ENCODE measurements at regions not wholly inside any gene's neighbourhood (a gene's known extent, or its start where the extent isn't known, plus 50 kb on each side); places are given as distances from the start of the nearest gene placed in this dataset.
A peak's percentile ranks its signal among the peaks of the same experiment; 100 is the strongest.

DNA sequence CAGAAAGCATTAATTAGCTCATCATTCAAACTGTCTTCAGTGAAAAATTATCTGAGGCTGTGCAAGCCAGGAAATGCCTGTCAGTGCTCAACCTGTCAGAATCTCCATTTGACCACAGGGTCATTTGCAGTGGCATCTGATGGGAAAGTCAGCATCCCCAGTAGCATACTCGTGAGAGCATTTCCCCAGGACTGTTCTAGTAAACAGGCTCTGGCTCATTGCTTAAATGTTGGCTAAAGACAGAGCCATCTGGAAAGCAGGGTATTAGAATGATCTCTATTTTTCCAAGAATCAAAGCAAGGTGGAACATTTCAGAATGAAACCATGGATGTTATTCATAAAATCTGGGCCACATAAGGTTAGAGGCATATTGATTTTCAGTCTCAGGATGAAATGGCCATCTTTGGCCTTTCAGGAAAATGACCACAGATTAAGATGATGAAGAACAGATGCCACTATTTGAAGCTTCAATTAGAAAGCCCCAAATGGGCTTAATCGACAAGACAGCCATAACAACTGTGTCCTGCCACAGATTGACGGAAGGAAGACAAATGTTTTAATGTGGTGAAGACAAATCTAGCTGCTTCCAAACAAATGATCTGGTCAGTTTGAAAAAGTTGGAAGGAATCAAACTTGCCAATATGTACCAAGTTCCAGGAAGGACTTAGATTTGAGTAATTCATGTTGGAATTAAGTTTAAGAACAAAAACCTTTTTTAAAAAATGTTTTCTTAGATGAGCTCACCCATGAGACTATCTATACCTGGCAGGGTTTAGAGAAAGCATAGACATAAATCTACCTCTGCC lies 94.0 kb upstream of the FAR2 start:
- WGBS (ENCODE audit: insufficient coverage, low coverage, low lambda C conversion rate, missing lambda C conversion rate): 51% methylated on average over 3 of the region's 3 CpGs

DNA sequence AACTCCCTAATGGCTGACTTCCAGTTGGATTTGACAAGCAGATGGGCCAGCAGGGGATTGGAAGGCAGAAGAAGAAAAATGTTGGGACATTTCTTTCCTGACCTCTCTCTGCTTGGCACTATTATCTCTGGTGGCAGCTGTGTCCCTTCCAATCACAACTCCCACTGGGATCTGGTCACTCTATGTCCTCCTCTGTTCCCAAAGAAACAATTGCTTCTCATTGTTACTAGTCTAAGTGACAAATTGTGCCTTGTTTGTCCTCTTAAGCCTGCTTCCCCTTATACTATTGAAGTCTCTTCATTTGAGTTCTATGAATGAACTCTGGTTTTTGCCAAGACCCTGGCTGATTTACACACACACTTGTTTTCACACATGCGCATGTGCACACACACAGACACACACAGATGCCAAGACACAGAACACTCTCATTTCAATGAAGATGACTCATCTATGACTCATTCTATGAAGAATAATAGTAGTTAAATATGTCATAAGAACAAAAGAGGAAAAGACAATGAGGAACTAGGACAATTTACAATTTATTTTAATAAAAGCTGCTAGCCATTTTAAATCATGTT lies 83.0 kb upstream of the FAR2 start:
- Histone ChIP-seq H3K36me3 (no peaks in the 10 kb centered on the region), H3K4me1 (no peaks in the 10 kb centered on the region), H3K4me3 (no peak overlapping the region), H3K27ac (no peak overlapping the region), H3K27me3 (no peaks in the 10 kb centered on the region), H3K9me3 (no peaks in the 10 kb centered on the region)
- TF ChIP-seq, protein P1, sequence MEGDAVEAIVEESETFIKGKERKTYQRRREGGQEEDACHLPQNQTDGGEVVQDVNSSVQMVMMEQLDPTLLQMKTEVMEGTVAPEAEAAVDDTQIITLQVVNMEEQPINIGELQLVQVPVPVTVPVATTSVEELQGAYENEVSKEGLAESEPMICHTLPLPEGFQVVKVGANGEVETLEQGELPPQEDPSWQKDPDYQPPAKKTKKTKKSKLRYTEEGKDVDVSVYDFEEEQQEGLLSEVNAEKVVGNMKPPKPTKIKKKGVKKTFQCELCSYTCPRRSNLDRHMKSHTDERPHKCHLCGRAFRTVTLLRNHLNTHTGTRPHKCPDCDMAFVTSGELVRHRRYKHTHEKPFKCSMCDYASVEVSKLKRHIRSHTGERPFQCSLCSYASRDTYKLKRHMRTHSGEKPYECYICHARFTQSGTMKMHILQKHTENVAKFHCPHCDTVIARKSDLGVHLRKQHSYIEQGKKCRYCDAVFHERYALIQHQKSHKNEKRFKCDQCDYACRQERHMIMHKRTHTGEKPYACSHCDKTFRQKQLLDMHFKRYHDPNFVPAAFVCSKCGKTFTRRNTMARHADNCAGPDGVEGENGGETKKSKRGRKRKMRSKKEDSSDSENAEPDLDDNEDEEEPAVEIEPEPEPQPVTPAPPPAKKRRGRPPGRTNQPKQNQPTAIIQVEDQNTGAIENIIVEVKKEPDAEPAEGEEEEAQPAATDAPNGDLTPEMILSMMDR (IDR thresholded peaks at IDR 0.05): no peak
- no peak for TF ChIP-seq POLR2A (IDR thresholded peaks at IDR 0.05)
- intact Hi-C loops (cut with DNase I): no loop called here
- ATAC-seq (peak in 1 of 4 donors; percentile 18), DNase-seq (no peak)
- WGBS (ENCODE audit: insufficient coverage, low coverage, low lambda C conversion rate, missing lambda C conversion rate): 76% methylated on average over 1 of the region's 1 CpG

More for the DNA sequence above, 94.0 kb upstream of the FAR2 start:
- Histone ChIP-seq H3K27me3 (no peaks in the 10 kb centered on the region), H3K4me3 (no peak overlapping the region), H3K9me3 (no peaks in the 10 kb centered on the region), H3K36me3 (no peaks in the 10 kb centered on the region), H3K27ac (no peak overlapping the region), H3K4me1 (no peaks in the 10 kb centered on the region)
- intact Hi-C loops (cut with DNase I): no loop called here
- ATAC-seq (no peak), DNase-seq (no peak)
- TF ChIP-seq, protein P1 (IDR thresholded peaks at IDR 0.05): no peak
- no peak for TF ChIP-seq POLR2A (IDR thresholded peaks at IDR 0.05)

DNA sequence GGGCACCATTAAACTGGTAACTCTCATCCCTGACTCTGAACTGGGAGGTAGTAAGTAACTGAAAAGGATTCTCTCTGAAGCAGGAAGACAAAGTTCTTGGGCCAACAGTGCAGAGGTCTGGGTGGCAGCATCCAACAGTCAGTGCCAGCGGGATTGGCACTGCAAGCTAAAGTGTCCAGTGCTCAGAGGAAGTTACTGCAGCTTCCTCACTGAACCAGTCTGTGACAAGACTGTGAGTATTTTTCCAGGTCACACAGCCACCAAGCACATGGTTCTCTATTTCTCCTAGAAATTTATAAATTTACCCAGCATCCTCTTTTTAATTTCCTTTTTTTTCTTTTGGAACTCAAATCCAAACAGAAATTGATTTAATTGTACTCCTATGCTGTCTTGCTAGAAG lies 81.6 kb upstream of the FAR2 start:
- TF ChIP-seq POLR2A (IDR thresholded peaks at IDR 0.05): no peak
- TF ChIP-seq, protein P1 (IDR thresholded peaks at IDR 0.05): no peak
- Histone ChIP-seq H3K27me3 (no peaks in the 10 kb centered on the region), H3K4me1 (no peaks in the 10 kb centered on the region), H3K4me3 (no peak overlapping the region), H3K9me3 (no peaks in the 10 kb centered on the region), H3K27ac (no peak overlapping the region), H3K36me3 (no peaks in the 10 kb centered on the region)
- peak; percentile 41 to 67 (median 54) for ATAC-seq
- DNase-seq: peak in 1 of 3 donors; percentile 17
- WGBS (ENCODE audit: insufficient coverage, low coverage, low lambda C conversion rate, missing lambda C conversion rate): 57% methylated on average over 1 of the region's 1 CpG
- intact Hi-C loops (cut with DNase I): no loop called here

DNA sequence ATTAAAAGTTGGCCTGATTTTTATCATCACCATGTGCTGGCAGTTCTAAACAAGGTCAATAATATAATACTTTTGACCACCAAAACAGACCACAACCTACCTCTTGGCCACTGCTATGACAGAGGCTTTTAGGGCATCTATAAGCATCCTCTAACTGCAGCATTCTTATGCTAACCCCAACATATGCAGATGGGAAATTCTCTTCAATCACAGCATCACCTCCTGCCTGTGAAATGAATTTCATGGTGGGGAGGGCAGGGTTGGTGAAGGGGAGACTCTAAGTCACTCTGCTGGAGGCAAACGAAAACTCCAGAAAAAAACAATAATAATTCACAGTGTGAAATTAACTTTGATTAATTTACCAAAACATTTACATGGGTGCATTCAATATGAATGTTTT lies 78.8 kb upstream of the FAR2 start:
- ATAC-seq (no peak), DNase-seq (no peak)
- Histone ChIP-seq H3K4me1 (no peaks in the 10 kb centered on the region), H3K27me3 (no peaks in the 10 kb centered on the region), H3K4me3 (no peak overlapping the region), H3K36me3 (no peaks in the 10 kb centered on the region), H3K9me3 (no peaks in the 10 kb centered on the region), H3K27ac (no peak overlapping the region)
- intact Hi-C loops (cut with DNase I): loop anchor here in 1 of 2 donors (5.0 kb wide), 1 partner anchor 247 kb away; no protein-coding TSS in a partner anchor
- TF ChIP-seq, protein P1 (IDR thresholded peaks at IDR 0.05): no peak
- TF ChIP-seq POLR2A (IDR thresholded peaks at IDR 0.05): no peak
- WGBS (ENCODE audit: insufficient coverage, low coverage, low lambda C conversion rate, missing lambda C conversion rate): 29% methylated on average over 1 of the region's 1 CpG

Data from right lobe of liver (tissue), 6 donors.